Keratinocyte (primary cell): ENCODE measurements at regions not wholly inside any gene's neighbourhood (a gene's known extent, or its start where the extent isn't known, plus 50 kb on each side); places are given as distances from the start of the nearest gene placed in this dataset.

Experiments used
- DNase-seq: peaks from one replicate; pipeline ENCODE4 v3.0.0-alpha.2; 2011; ENCODE audit warnings: low read depth, missing footprints, low spot score
- FAIRE-seq: peaks from 2 replicates; lab custom pipeline; 2011; peaks lifted over from hg19 to GRCh38; lab: Jason Lieb, UNC
- H2AFZ ChIP-seq: 2 replicates; pipeline ENCODE4 v1.6.0; 2012; ENCODE audit warnings: low read length, control low read depth, inconsistent platforms; ENCODE audit not compliant: control insufficient read depth
- H3K27ac ChIP-seq: 2 replicates; pipeline ENCODE4 v1.5.1; 2011; ENCODE audit warnings: low read length; ENCODE audit not compliant: control insufficient read depth, insufficient read depth
- H3K27me3 ChIP-seq: 3 replicates; pipeline ENCODE4 v1.6.0; 2011; ENCODE audit warnings: low read length; ENCODE audit not compliant: control insufficient read depth, insufficient read depth; ENCODE audit errors: extremely low read depth
- H3K36me3 ChIP-seq, 2 experiments: 2 replicates in 1 of 2; 3 replicates in 1 of 2; pipeline ENCODE4 v1.5.1; 2011; ENCODE audit warnings: low read length in 2 of 2, mild to moderate bottlenecking in 1 of 2; ENCODE audit not compliant: control insufficient read depth in 2 of 2, insufficient read depth in 2 of 2; ENCODE audit errors: extremely low read depth in 1 of 2
- H3K4me1 ChIP-seq: 3 replicates; pipeline ENCODE4 v1.5.1; 2011; ENCODE audit warnings: low read length; ENCODE audit not compliant: control insufficient read depth, insufficient read depth; ENCODE audit errors: extremely low read depth
- H3K4me2 ChIP-seq: 3 replicates; pipeline ENCODE4 v1.6.0; 2011; ENCODE audit warnings: low read depth, low read length; ENCODE audit not compliant: control insufficient read depth, insufficient read depth; ENCODE audit errors: extremely low read depth
- H3K4me3 ChIP-seq, 3 experiments: fragments of 200-600 bp in 1 of 3; sonication (generic) in 1 of 3; 2 replicates in 2 of 3; 3 replicates in 1 of 3; pipeline ENCODE4 v1.5.1; 2011 to 2016; ENCODE audit warnings: low read length in 3 of 3, mild to moderate bottlenecking in 3 of 3, control low read depth in 2 of 3, inconsistent platforms in 1 of 3, low read depth in 1 of 3, mixed read lengths in 1 of 3, mixed run types in 1 of 3, moderate library complexity in 1 of 3; ENCODE audit not compliant: control insufficient read depth in 2 of 3, insufficient read depth in 2 of 3; ENCODE audit errors: extremely low read depth in 1 of 3
- H3K79me2 ChIP-seq: 2 replicates; pipeline ENCODE4 v1.6.0; 2012; ENCODE audit warnings: low read length; ENCODE audit not compliant: control insufficient read depth, insufficient read depth
- H3K9ac ChIP-seq: 3 replicates; pipeline ENCODE4 v1.6.0; 2011; ENCODE audit warnings: low read length; ENCODE audit not compliant: control insufficient read depth, insufficient read depth; ENCODE audit errors: extremely low read depth
- H3K9me1 ChIP-seq: 3 replicates; pipeline ENCODE4 v1.6.0; 2011; ENCODE audit warnings: low read length; ENCODE audit not compliant: control insufficient read depth, insufficient read depth; ENCODE audit errors: extremely low read depth
- H3K9me3 ChIP-seq: 2 replicates; pipeline ENCODE4 v1.5.1; 2012; ENCODE audit warnings: low read depth, low read length; ENCODE audit not compliant: control insufficient read depth
- H4K20me1 ChIP-seq: 3 replicates; pipeline ENCODE4 v1.6.0; 2011; ENCODE audit warnings: low read length; ENCODE audit not compliant: control insufficient read depth, insufficient read depth; ENCODE audit errors: extremely low read depth
- EZH2 ChIP-seq: IDR thresholded peaks from one replicate; pipeline ENCODE4 v1.6.1; 2012; ENCODE audit warnings: inconsistent platforms, mild to moderate bottlenecking, low read length, moderate library complexity
- dilution Hi-C: fragments of 300-500 bp; cut with MboI; formaldehyde crosslinking; loops from one replicate; pipeline ENCODE4 v1.7.0; 2020; ENCODE audit warnings: low sequenced_read_pairs; ENCODE audit not compliant: extremely low pct_ligation_motif_present
- TF ChIP-seq, protein P1 (sequence below), 3 experiments: IDR thresholded peaks in 1 of 3; conservative IDR thresholded peaks in 1 of 3; optimal IDR thresholded peaks in 1 of 3; 2 replicates in 2 of 3; 3 replicates in 1 of 3; pipeline versions ENCODE3 to v1.5.1; 2011; ENCODE audit warnings: low read length in 3 of 3, mild to moderate bottlenecking in 3 of 3, moderate library complexity in 2 of 3, control low read depth in 1 of 3, inconsistent platforms in 1 of 3; ENCODE audit not compliant: insufficient read depth in 2 of 3; ENCODE audit errors: extremely low read depth in 1 of 3

DNA sequence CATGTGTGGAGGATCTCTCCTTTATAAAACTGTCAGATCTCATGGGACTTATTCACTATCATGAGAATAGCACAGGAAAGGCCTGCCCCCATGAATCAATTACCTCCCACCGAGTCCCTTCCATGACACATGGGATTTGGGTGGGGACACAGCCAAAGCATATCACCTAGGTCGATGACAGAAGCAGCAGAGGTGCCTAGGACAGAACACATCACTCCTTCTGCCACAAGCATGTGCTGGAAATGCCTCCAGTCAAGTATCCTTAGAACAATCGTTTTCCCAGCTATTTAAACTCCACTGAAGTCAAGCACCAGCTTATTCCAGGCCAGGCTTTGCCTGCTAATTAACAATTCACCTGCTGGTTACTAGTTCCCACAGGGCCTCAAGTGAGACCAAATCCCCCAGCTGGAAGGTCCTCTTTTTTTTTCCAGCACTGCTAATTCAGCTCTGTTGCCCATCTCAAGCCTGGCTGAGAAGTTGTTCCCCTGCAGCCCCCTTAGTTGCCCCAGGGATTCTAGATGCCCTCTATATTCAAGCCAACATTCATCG, 212.3 kb upstream of the NUDT4 start:
- Histone ChIP-seq H3K4me2 (no peak overlapping the region), H3K27me3 (no peaks in the 10 kb centered on the region), H3K4me1 (no peaks in the 10 kb centered on the region), H3K79me2 (no peaks in the 10 kb centered on the region), H3K9me3 (no peaks in the 10 kb centered on the region), H3K36me3 (no peaks in the 10 kb centered on the region), H4K20me1 (no peaks in the 10 kb centered on the region), H3K4me3 (no peak overlapping the region), H3K27ac (no peak overlapping the region), H2AFZ (no peak overlapping the region), H3K9ac (no peak overlapping the region), H3K9me1 (no peaks in the 10 kb centered on the region)
- DNase-seq (no peak), FAIRE-seq (no peak)
- no peak for TF ChIP-seq EZH2
- TF ChIP-seq, protein P1, sequence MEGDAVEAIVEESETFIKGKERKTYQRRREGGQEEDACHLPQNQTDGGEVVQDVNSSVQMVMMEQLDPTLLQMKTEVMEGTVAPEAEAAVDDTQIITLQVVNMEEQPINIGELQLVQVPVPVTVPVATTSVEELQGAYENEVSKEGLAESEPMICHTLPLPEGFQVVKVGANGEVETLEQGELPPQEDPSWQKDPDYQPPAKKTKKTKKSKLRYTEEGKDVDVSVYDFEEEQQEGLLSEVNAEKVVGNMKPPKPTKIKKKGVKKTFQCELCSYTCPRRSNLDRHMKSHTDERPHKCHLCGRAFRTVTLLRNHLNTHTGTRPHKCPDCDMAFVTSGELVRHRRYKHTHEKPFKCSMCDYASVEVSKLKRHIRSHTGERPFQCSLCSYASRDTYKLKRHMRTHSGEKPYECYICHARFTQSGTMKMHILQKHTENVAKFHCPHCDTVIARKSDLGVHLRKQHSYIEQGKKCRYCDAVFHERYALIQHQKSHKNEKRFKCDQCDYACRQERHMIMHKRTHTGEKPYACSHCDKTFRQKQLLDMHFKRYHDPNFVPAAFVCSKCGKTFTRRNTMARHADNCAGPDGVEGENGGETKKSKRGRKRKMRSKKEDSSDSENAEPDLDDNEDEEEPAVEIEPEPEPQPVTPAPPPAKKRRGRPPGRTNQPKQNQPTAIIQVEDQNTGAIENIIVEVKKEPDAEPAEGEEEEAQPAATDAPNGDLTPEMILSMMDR (optimal IDR thresholded peaks at IDR 0.05 in 1 of 3, IDR thresholded peaks at IDR 0.05 in 1 of 3, conservative IDR thresholded peaks at IDR 0.05 in 1 of 3; ENCODE audit: extremely low read depth in 1 of 3, insufficient read depth in 2 of 3, low read length in 3 of 3): no peak
- dilution Hi-C loops: no loop called here

- FAIRE-seq (no peak), DNase-seq (no peak)
- no peaks in the 10 kb centered on the region for H3K4me1 ChIP-seq
- H3K4me2 ChIP-seq: no peak overlapping the region
- no peak overlapping the region for H3K4me3 ChIP-seq
- H3K9ac ChIP-seq: no peak overlapping the region
- H4K20me1 ChIP-seq: no peaks in the 10 kb centered on the region
- no peaks in the 10 kb centered on the region for H3K9me1 ChIP-seq
- H3K79me2 ChIP-seq: no peaks in the 10 kb centered on the region
- no peaks in the 10 kb centered on the region for H3K36me3 ChIP-seq
- dilution Hi-C loops: no loop called here
- no peak overlapping the region for H2AFZ ChIP-seq
- no peak overlapping the region for H3K27ac ChIP-seq
- H3K9me3 ChIP-seq: no peaks in the 10 kb centered on the region
- TF ChIP-seq EZH2: no peak
- TF ChIP-seq, protein P1 (optimal IDR thresholded peaks at IDR 0.05 in 1 of 3, IDR thresholded peaks at IDR 0.05 in 1 of 3, conservative IDR thresholded peaks at IDR 0.05 in 1 of 3; ENCODE audit: extremely low read depth in 1 of 3, insufficient read depth in 2 of 3, low read length in 3 of 3): no peak
- H3K27me3 ChIP-seq: no peaks in the 10 kb centered on the region
These were observed 211.0 kb upstream of the NUDT4 start for GRCh38 chr12:93166541-93167307.
